Neutrophil (primary cell): ENCODE measurements at regions not wholly inside any gene's neighbourhood (a gene's known extent, or its start where the extent isn't known, plus 50 kb on each side); places are given as distances from the start of the nearest gene placed in this dataset.

Source experiments
- H3K27ac ChIP-seq: fragments of 200-600 bp; sonication (generic); 2 replicates; pipeline ENCODE4 v1.5.1; 2016; ENCODE audit warnings: mild to moderate bottlenecking, moderate library complexity
- H3K27me3 ChIP-seq: fragments of 200-600 bp; sonication (generic); 2 replicates; pipeline ENCODE4 v1.6.0; 2016; ENCODE audit warnings: mild to moderate bottlenecking
- H3K36me3 ChIP-seq: fragments of 200-600 bp; sonication (generic); 2 replicates; pipeline ENCODE4 v1.5.1; 2017
- H3K4me1 ChIP-seq, 2 experiments: fragments of 200-600 bp in 1 of 2; sonication (generic) in 1 of 2; 1 replicate in 1 of 2; 2 replicates in 1 of 2; pipeline versions ENCODE4 v1.5.1 to v1.6.1; 2013 to 2016; ENCODE audit warnings: low read depth in 1 of 2, low read length in 1 of 2, mild to moderate bottlenecking in 1 of 2, moderate library complexity in 1 of 2; ENCODE audit not compliant: control insufficient read depth in 1 of 2, insufficient read depth in 1 of 2
- H3K4me3 ChIP-seq, 2 experiments: fragments of 200-600 bp in 1 of 2; sonication (generic) in 1 of 2; 1 replicate in 1 of 2; 2 replicates in 1 of 2; pipeline ENCODE4 v1.5.1; 2013 to 2016; ENCODE audit warnings: low read depth in 1 of 2, low read length in 1 of 2, mild to moderate bottlenecking in 1 of 2, moderate library complexity in 1 of 2
- H3K9me3 ChIP-seq: fragments of 200-600 bp; sonication (generic); 2 replicates; pipeline ENCODE4 v1.5.1; 2016
- CTCF ChIP-seq: fragments of 200-600 bp; sonication (generic); IDR thresholded peaks from 2 replicates; pipeline ENCODE4 v1.5.1; 2016; ENCODE audit warnings: antibody characterized with exemption

GRCh38 chr17:56674401-56674925 is 81.0 kb downstream of the NOG start:
- Histone ChIP-seq H3K36me3 (no peaks in the 10 kb centered on the region), H3K27me3 (peaks cover 79% of the 10 kb centered on the region), H3K27ac (no peak overlapping the region), H3K4me1 (no peaks in the 10 kb centered on the region), H3K9me3 (no peaks in the 10 kb centered on the region), H3K4me3 (no peak overlapping the region)
- TF ChIP-seq CTCF: no peak

- H3K27ac ChIP-seq: no peak overlapping the region
- H3K4me3 ChIP-seq: no peak overlapping the region
- H3K4me1 ChIP-seq: peaks cover 0 to under 1% of the 10 kb centered on the region in 2 experiments
- H3K9me3 ChIP-seq: no peaks in the 10 kb centered on the region
- H3K36me3 ChIP-seq: no peaks in the 10 kb centered on the region
- TF ChIP-seq CTCF: no peak
- H3K27me3 ChIP-seq: peaks cover 94% of the 10 kb centered on the region
Observed at GRCh38 chr17:56675876-56676660, 82.6 kb downstream of the NOG start.

GRCh38 chr17:56676810-56677209 is 83.3 kb downstream of the NOG start:
- TF ChIP-seq CTCF: no peak
- peaks cover 99% of the 10 kb centered on the region for H3K27me3 ChIP-seq
- no peak overlapping the region for H3K4me3 ChIP-seq
- no peaks in the 10 kb centered on the region for H3K36me3 ChIP-seq
- no peak overlapping the region for H3K27ac ChIP-seq
- H3K9me3 ChIP-seq: no peaks in the 10 kb centered on the region
- H3K4me1 ChIP-seq: peaks cover 5 to 8% of the 10 kb centered on the region in 2 experiments

- peaks cover 5 to 13% of the 10 kb centered on the region in 2 experiments for H3K4me1 ChIP-seq
- H3K9me3 ChIP-seq: no peaks in the 10 kb centered on the region
- no peak overlapping the region for H3K27ac ChIP-seq
- H3K36me3 ChIP-seq: no peaks in the 10 kb centered on the region
- no peak overlapping the region for H3K4me3 ChIP-seq
- H3K27me3 ChIP-seq: peaks cover 100% of the 10 kb centered on the region
- TF ChIP-seq CTCF: no peak
Observed at GRCh38 chr17:56678249-56679114, 85.0 kb downstream of the NOG start.

GRCh38 chr17:56679115-56679776 is 85.7 kb downstream of the NOG start:
- Histone ChIP-seq H3K9me3 (no peaks in the 10 kb centered on the region), H3K27me3 (peaks cover 100% of the 10 kb centered on the region), H3K27ac (no peak overlapping the region), H3K36me3 (no peaks in the 10 kb centered on the region), H3K4me1 (peaks cover 5 to 13% of the 10 kb centered on the region in 2 experiments), H3K4me3 (no peak overlapping the region)
- TF ChIP-seq CTCF: no peak
